GM19328 (cell line): ENCODE measurements at regions not wholly inside any gene's neighbourhood (a gene's known extent, or its start where the extent isn't known, plus 50 kb on each side); places are given as distances from the start of the nearest gene placed in this dataset.
"Not testable (repeated sequence)": the region's sequence is repeated elsewhere in the genome, so short reads cannot be mapped to it uniquely, and the experiment has no call there.

ENCODE experiments used
- ATAC-seq: cut with Tn5 transposase; IDR thresholded peaks from one replicate; pipeline ENCODE4 v1.9.1; 2021; ENCODE audit warnings: mild to moderate bottlenecking, moderate library complexity; ENCODE audit not compliant: unreplicated experiment

GRCh38 chr15:53218666-53219580 is 428.8 kb upstream of the ONECUT1 start:
- no peak for ATAC-seq

GRCh38 chr15:53216036-53216435 is 425.9 kb upstream of the ONECUT1 start:
- no peak for ATAC-seq

- ATAC-seq = no peak
These were observed 423.2 kb upstream of the ONECUT1 start for GRCh38 chr15:53213336-53213735.

GRCh38 chr15:53212785-53213184 is 422.6 kb upstream of the ONECUT1 start:
- no peak for ATAC-seq

GRCh38 chr15:53210653-53211052 is 420.5 kb upstream of the ONECUT1 start:
- ATAC-seq = no peak

- no peak for ATAC-seq
These were observed 419.4 kb upstream of the ONECUT1 start for GRCh38 chr15:53209396-53210042.

GRCh38 chr15:53208751-53209150 is 418.6 kb upstream of the ONECUT1 start:
- ATAC-seq = no peak

GRCh38 chr15:53203454-53203853 is 413.3 kb upstream of the ONECUT1 start:
- ATAC-seq = no peak

- no peak for ATAC-seq
These were observed 412.7 kb upstream of the ONECUT1 start for GRCh38 chr15:53202876-53203275.

- peak; percentile 79 for ATAC-seq
These were observed 407.3 kb upstream of the ONECUT1 start for GRCh38 chr15:53197426-53197839.

- no peak for ATAC-seq
These were observed 406.7 kb upstream of the ONECUT1 start for GRCh38 chr15:53196788-53197187.

- ATAC-seq = no peak
These were observed 406.1 kb upstream of the ONECUT1 start for GRCh38 chr15:53196242-53196641.

- no peak for ATAC-seq
These were observed 403.0 kb upstream of the ONECUT1 start for GRCh38 chr15:53193149-53193548.

- ATAC-seq = no peak
These were observed 399.7 kb upstream of the ONECUT1 start for GRCh38 chr15:53189860-53190259.

GRCh38 chr15:53183449-53183848 is 393.3 kb upstream of the ONECUT1 start:
- ATAC-seq = not testable (repeated sequence)

GRCh38 chr15:53171571-53171970 is 381.4 kb upstream of the ONECUT1 start:
- ATAC-seq = no peak

GRCh38 chr15:53166684-53167201 is 376.6 kb upstream of the ONECUT1 start:
- no peak for ATAC-seq

GRCh38 chr15:53165988-53166683 is 376.0 kb upstream of the ONECUT1 start:
- ATAC-seq = no peak

GRCh38 chr15:53160092-53160704 is 370.1 kb upstream of the ONECUT1 start:
- no peak for ATAC-seq

GRCh38 chr15:53159458-53159857 is 369.3 kb upstream of the ONECUT1 start:
- no peak for ATAC-seq

- ATAC-seq = no peak
These were observed 368.9 kb upstream of the ONECUT1 start for GRCh38 chr15:53158995-53159394.
